Aorta (tissue), 5 donors: ENCODE measurements at regions not wholly inside any gene's neighbourhood (a gene's known extent, or its start where the extent isn't known, plus 50 kb on each side); places are given as distances from the start of the nearest gene placed in this dataset.
A peak's percentile ranks its signal among the peaks of the same experiment; 100 is the strongest.

Source experiments
- ATAC-seq: fragments of 200-7000 bp; cut with Tn5 transposase; one replicate; pipeline ENCODE4 v1.9.1; 2022; ENCODE audit warnings: moderate library complexity; ENCODE audit not compliant: low FRiP score
- DNase-seq, 2 donors: peaks; one replicate each; pipeline ENCODE4 v3.0.0-alpha.2; 2020
- H3K27ac ChIP-seq, 2 donors: one replicate each; pipeline ENCODE4 v1.5.1; 2013; ENCODE audit warnings: low read length in 2 of 2, mild to moderate bottlenecking in 2 of 2, moderate library complexity in 2 of 2, control low read depth in 1 of 2, inconsistent platforms in 1 of 2, low read depth in 1 of 2
- H3K27me3 ChIP-seq, 2 donors: one replicate each; pipeline ENCODE4 v1.6.1; 2013; ENCODE audit warnings: control low read depth in 1 of 2, low read length in 1 of 2, mild to moderate bottlenecking in 1 of 2, moderate library complexity in 1 of 2; ENCODE audit not compliant: insufficient read depth in 2 of 2, control insufficient read depth in 1 of 2
- H3K36me3 ChIP-seq, 2 donors: one replicate each; pipeline ENCODE4 v1.6.1; 2013; ENCODE audit warnings: control low read depth in 1 of 2, low read length in 1 of 2, mild to moderate bottlenecking in 1 of 2; ENCODE audit not compliant: insufficient read depth in 2 of 2, control insufficient read depth in 1 of 2
- H3K4me1 ChIP-seq, 2 donors: one replicate each; pipeline ENCODE4 v1.6.1; 2013; ENCODE audit warnings: low read length in 2 of 2, control low read depth in 1 of 2, mild to moderate bottlenecking in 1 of 2, moderate library complexity in 1 of 2; ENCODE audit not compliant: insufficient read depth in 2 of 2, control insufficient read depth in 1 of 2
- H3K4me3 ChIP-seq, 2 donors: one replicate each; pipeline ENCODE4 v1.5.1; 2013; ENCODE audit warnings: low read length in 2 of 2, control low read depth in 1 of 2, mild to moderate bottlenecking in 1 of 2
- H3K9me3 ChIP-seq: one replicate; pipeline ENCODE4 v1.6.1; 2013; ENCODE audit warnings: mild to moderate bottlenecking, low read length; ENCODE audit not compliant: control insufficient read depth
- WGBS, 2 donors: extraction: QIAGEN DNeasy Blood & Tissue Kit; methylation state at CpG; one replicate each; pipeline ENCODE4 v1.1.7; 2013; 5-methylcytosine and 5-hydroxymethylcytosine counted together
- intact Hi-C, 2 donors: fragments of 100-400 bp; cut with DNase I; formaldehyde crosslinking; loops; one replicate each; pipeline versions ENCODE4 v1.14.2 to v1.15.0; 2022
- donor health status: healthy with polysubstance abuse.
- donor health status: Bipolar disorder and iron deficiency.
- donor health status: DM: no; HTN: no; CAD: no.
- donor health status: DM: no; HTN: no; CAD: no.
- donor health status: DM: yes; HTN: yes; CAD: no.

DNA sequence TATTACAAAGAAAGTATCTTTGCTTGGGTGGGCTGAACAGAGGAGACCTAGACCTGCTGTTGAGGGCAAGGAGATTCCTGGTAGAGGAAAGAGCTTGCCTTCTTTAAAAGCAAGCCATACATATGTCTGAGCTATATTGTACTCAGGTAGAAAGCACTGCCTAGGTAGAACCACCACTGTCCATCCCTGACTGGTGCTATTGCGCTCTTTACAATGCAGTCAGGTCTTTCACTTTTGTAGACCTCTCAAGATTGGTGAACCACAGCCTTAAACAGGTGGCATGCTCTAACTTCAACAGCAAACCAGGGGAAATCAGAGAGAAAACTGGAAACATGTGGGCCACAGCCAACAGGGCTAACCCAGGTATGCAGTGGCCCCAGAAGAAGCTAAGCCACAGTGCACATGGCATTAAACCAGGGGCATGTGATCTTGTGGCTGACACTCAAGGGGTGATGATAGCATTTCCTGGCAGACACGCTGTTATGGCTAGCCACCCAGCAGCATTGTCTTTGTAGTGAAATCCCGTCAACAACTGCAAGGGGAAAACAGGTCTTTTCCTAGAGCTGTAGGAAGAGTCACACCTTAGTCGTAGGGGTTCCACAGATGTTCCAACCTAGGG, 253.9 kb upstream of the PCSK5 start:
- Histone ChIP-seq H3K9me3 (no peaks in the 10 kb centered on the region), H3K27me3 (no peaks in the 10 kb centered on the region), H3K27ac (no peak overlapping the region), H3K36me3 (no peaks in the 10 kb centered on the region), H3K4me1 (peaks cover 4 to 11% of the 10 kb centered on the region in 2 donors), H3K4me3 (no peak overlapping the region)
- DNase-seq (no peak), ATAC-seq (no peak)
- WGBS, 2 donors, result 89 to 92% methylated on average over 4 of the region's 4 CpGs
- intact Hi-C loops, result no loop called here

DNA sequence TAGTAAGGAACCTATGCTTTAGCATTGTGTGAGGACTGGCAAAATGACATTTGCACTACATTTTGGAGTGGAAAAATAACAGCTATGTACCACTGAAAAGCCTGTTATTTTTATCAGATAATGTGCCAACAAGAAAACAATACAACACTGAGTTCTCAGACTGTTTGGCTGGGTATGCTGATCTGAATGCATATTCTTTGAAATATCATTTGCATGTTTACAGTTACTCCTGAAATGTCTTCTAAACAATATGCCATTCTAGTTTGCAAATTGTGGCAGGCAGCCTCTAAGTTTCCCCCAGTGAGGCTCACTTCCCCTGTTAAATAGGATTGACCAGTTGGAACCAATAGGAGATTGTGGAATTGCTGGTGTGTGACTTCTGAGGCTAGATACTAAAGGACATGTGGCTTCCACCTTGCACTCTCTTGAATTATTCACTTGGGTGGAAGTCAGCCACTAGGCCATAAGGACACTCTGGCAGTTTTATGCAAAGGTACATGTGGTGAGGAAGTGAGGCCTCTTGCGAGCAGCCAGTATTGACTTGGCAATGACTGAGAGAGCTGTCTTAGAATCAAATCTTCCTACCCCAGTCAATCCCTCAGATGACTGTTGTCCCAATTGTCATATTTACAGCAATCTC, 250.4 kb upstream of the PCSK5 start:
- peaks cover 4 to 5% of the 10 kb centered on the region in 2 donors for H3K4me1 ChIP-seq
- no peaks in the 10 kb centered on the region for H3K27me3 ChIP-seq
- intact Hi-C loops, result loop anchor here in 1 of 2 donors (10.0 kb wide), 1 partner anchor 185 kb away; no protein-coding TSS in a partner anchor
- no peaks in the 10 kb centered on the region for H3K9me3 ChIP-seq
- 5 to 19% methylated on average over 1 of the region's 1 CpG for WGBS, 2 donors
- H3K4me3 ChIP-seq, result no peak overlapping the region
- DNase-seq (no peak), ATAC-seq (no peak)
- H3K36me3 ChIP-seq, result no peaks in the 10 kb centered on the region
- H3K27ac ChIP-seq, result peak overlapping the region; percentile 18 to 84

DNA sequence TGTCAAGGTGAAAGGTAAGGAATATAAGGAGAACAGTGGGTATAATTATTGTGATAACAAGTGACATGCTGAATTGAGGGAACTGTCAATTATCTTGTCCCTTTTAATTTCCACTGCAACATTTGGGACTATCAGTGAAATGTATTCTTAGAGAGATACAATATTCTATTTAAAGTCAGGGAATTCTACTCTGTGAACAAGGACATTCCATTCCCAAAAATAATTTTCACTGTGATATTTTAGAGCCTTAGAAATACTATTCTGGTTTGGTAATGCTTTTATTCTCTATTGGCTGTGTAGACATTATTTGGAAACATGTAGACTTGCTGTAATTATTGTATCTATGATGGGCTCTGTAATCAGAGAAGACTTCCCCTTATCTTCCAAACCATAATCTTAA, 248.0 kb upstream of the PCSK5 start:
- H3K36me3 ChIP-seq, result no peaks in the 10 kb centered on the region
- no peaks in the 10 kb centered on the region for H3K9me3 ChIP-seq
- peaks cover 4 to 5% of the 10 kb centered on the region in 2 donors for H3K4me1 ChIP-seq
- intact Hi-C loops, result loop anchor here in 1 of 2 donors (10.0 kb wide), 1 partner anchor 182 kb away; no protein-coding TSS in a partner anchor
- H3K27me3 ChIP-seq, result no peaks in the 10 kb centered on the region
- peak overlapping the region in 1 of 2 donors; percentile 57 for H3K27ac ChIP-seq
- H3K4me3 ChIP-seq, result no peak overlapping the region
- ATAC-seq (no peak), DNase-seq (no peak)

DNA sequence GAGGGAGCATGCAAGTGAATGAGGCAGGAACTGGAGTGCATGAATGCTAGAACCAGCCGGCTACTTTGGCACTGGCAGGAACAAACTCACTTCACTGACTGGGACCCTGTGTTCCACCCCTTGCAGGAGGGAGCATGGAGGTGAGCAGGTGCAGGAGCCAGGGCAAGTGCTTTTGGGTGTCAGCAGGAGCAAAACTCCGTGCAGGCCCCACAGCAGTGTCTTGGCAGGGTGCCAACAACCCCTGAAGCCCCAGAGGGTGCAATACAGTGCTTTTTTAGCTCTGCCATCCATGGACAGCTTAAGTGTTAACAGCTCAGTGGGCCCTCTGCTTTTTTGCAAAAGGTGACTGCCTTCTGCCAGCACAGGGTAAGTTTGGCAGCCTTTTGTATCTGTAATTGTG, 245.8 kb upstream of the PCSK5 start:
- H3K36me3 ChIP-seq, result no peaks in the 10 kb centered on the region
- peak overlapping the region in 1 of 2 donors; percentile 17 for H3K27ac ChIP-seq
- H3K27me3 ChIP-seq, result no peaks in the 10 kb centered on the region
- H3K4me3 ChIP-seq, result no peak overlapping the region
- intact Hi-C loops, result loop anchor here in 1 of 2 donors (10.0 kb wide), 1 partner anchor 180 kb away; no protein-coding TSS in a partner anchor
- H3K4me1 ChIP-seq, result peaks cover 0 to 4% of the 10 kb centered on the region in 2 donors
- ATAC-seq (peak; percentile 13), DNase-seq (no peak)
- H3K9me3 ChIP-seq, result no peaks in the 10 kb centered on the region
- 9 to 13% methylated on average over 2 of the region's 2 CpGs for WGBS, 2 donors

DNA sequence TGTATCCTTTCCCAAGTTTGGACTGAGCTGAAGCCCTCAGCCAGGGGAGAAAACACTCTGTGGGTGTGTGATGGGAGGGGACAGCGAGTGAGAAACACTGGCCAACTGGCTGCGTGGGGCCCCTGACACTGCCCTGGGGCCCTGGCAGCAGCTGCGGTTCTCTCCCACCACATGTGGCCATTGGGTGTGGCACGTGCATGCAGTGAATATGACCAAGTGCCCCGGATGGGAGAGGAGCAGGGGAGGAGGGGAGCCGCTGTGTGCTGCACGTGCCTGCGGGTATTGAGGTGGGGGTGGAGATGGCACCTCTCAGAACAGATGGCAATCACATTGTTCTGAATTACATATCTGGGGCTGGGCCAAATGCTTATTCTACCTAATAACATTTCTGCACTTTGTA, 242.4 kb upstream of the PCSK5 start:
- Histone ChIP-seq H3K4me3 (no peak overlapping the region), H3K27ac (no peak overlapping the region), H3K27me3 (no peaks in the 10 kb centered on the region), H3K9me3 (no peaks in the 10 kb centered on the region), H3K36me3 (no peaks in the 10 kb centered on the region), H3K4me1 (no peaks in the 10 kb centered on the region)
- no peak for DNase-seq
- 90 to 96% methylated on average over 8 of the region's 8 CpGs for WGBS, 2 donors
- no peak for ATAC-seq
- intact Hi-C loops, result loop anchor here in 1 of 2 donors (10.0 kb wide), 1 partner anchor 177 kb away; no protein-coding TSS in a partner anchor

DNA sequence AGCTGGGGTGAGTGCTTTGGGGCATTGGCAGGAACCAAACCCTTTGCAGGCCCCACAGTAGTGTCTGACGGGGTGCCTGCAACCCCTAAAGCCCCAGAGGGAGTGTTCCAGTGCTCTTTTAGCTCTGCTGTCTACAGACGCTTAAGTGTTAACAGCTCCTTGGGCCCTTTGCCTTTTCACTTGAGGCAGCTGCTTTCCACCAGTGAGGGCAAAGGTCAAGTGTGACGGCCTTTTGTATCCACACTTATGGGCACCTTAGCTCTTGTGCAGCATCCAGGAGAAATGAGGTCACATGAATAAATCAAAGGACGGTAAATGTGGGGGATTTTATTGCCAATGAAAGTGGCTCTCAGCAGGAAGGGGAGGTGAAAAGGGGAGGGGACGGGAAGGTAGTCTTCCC, 241.4 kb upstream of the PCSK5 start:
- intact Hi-C loops, result loop anchor here in 1 of 2 donors (10.0 kb wide), 1 partner anchor 176 kb away; no protein-coding TSS in a partner anchor
- Histone ChIP-seq H3K4me1 (no peaks in the 10 kb centered on the region), H3K36me3 (no peaks in the 10 kb centered on the region), H3K9me3 (no peaks in the 10 kb centered on the region), H3K4me3 (no peak overlapping the region), H3K27me3 (no peaks in the 10 kb centered on the region), H3K27ac (no peak overlapping the region)
- DNase-seq, result no peak
- WGBS, 2 donors, result 97% methylated on average over 5 of the region's 5 CpGs
- no peak for ATAC-seq

DNA sequence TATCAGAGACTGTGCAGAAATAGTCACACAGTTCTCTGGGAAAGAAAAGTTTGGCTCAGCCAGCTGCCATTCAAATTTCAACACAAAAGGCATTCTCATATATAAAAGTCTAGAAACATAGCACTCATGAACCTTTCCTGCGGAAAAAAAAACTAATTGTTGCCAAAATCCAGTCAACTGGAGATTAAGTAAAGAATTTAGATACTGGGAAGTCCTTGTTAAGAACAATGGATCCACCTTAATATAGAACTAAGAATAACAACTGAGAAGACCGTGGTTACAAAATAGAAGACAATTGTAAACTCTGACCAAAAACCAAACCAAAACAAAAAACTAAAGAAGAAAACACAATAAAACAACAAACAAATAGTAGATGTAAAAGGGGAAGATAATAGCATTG, 238.8 kb upstream of the PCSK5 start:
- no peak for ATAC-seq
- Histone ChIP-seq H3K9me3 (no peaks in the 10 kb centered on the region), H3K4me1 (no peaks in the 10 kb centered on the region), H3K4me3 (no peak overlapping the region), H3K27me3 (no peaks in the 10 kb centered on the region), H3K27ac (peak overlapping the region in 1 of 2 donors; percentile 70), H3K36me3 (no peaks in the 10 kb centered on the region)
- intact Hi-C loops, result loop anchor here in 1 of 2 donors (10.0 kb wide), 1 partner anchor 117 kb away; no protein-coding TSS in a partner anchor
- DNase-seq, result no peak
- 1 to 4% methylated on average over 2 of the region's 2 CpGs for WGBS, 2 donors

DNA sequence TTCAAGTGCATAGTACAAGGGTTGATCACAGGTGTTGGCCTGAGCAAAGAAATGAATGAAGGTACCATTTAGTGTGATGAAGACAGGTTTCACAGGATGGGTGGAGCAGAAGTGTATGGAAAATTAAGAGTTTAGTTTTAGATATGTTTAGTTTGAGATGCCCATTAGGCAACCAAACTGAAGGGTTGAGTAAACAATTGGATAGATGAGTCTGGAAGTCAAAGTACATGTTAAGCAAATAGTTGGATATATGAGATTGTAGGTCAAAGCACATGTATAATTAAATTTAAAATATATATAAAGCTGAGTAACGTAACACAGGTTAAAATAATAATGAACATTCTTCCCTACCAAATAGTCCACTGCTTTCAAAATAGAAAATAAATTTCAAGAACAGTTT, 237.1 kb upstream of the PCSK5 start:
- intact Hi-C loops, result loop anchor here in 1 of 2 donors (10.0 kb wide), 1 partner anchor 119 kb away; no protein-coding TSS in a partner anchor
- Histone ChIP-seq H3K27ac (no peak overlapping the region), H3K4me3 (no peak overlapping the region), H3K4me1 (peaks cover 0 to 4% of the 10 kb centered on the region in 2 donors), H3K27me3 (no peaks in the 10 kb centered on the region), H3K9me3 (no peaks in the 10 kb centered on the region), H3K36me3 (no peaks in the 10 kb centered on the region)
- ATAC-seq (no peak), DNase-seq (no peak)
- WGBS, 2 donors, result 89 to 95% methylated on average over 1 of the region's 1 CpG

DNA sequence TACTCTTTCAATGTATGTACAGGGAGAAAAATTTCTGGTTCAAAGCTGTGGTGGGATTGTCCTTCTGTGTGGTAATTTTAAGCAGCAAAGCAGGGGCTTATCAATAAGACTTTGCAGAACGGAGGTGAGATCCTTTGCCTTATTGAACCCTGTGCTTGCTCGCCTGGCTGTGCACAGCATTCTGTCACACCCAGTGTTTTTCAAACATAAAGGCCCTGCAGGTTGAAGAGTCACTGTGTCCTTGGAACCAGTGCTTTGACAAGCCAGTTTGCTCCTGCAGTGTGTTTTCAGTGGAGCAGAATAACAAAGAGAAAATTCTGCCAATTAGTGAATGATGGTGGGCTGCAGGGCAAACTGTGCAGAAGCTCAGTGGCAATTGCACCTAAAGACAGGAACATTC, 236.7 kb upstream of the PCSK5 start:
- WGBS, 2 donors, result 97 to 98% methylated on average over 2 of the region's 2 CpGs

More for the DNA sequence above, 236.7 kb upstream of the PCSK5 start:
- Histone ChIP-seq H3K27ac (peak overlapping the region in 1 of 2 donors; percentile 6), H3K36me3 (no peaks in the 10 kb centered on the region), H3K4me3 (no peak overlapping the region), H3K9me3 (no peaks in the 10 kb centered on the region), H3K27me3 (no peaks in the 10 kb centered on the region), H3K4me1 (peaks cover 0 to 4% of the 10 kb centered on the region in 2 donors)
- DNase-seq (no peak), ATAC-seq (no peak)
- intact Hi-C loops, result loop anchor here in 1 of 2 donors (10.0 kb wide), 1 partner anchor 119 kb away; no protein-coding TSS in a partner anchor
